Loucy (cell line): ENCODE measurements at regions not wholly inside any gene's neighbourhood (a gene's known extent, or its start where the extent isn't known, plus 50 kb on each side); places are given as distances from the start of the nearest gene placed in this dataset.

ENCODE experiments used
- H2AFZ ChIP-seq: fragments of 200-600 bp; sonication (generic); 2 replicates; pipeline ENCODE4 v1.6.0; 2016; ENCODE audit warnings: antibody characterized with exemption, mild to moderate bottlenecking, low read length, moderate library complexity
- H3F3A ChIP-seq: fragments of 200-600 bp; 2 replicates; pipeline ENCODE4 v1.6.0; 2016; ENCODE audit warnings: antibody characterized with exemption, low read depth, mild to moderate bottlenecking
- H3K27me3 ChIP-seq: fragments of 200-600 bp; sonication (generic); 2 replicates; pipeline ENCODE4 v1.6.1; 2014; ENCODE audit warnings: low read length, mild to moderate bottlenecking; ENCODE audit not compliant: insufficient read depth, poor library complexity, severe bottlenecking
- H3K36me3 ChIP-seq: fragments of 200-600 bp; sonication (generic); 2 replicates; pipeline ENCODE4 v1.6.1; 2016; ENCODE audit warnings: low read length; ENCODE audit not compliant: insufficient read depth
- H3K4me1 ChIP-seq: fragments of 200-600 bp; sonication (generic); 2 replicates; pipeline ENCODE4 v1.5.1; 2014; ENCODE audit warnings: low read length, mild to moderate bottlenecking; ENCODE audit not compliant: insufficient read depth, poor library complexity, severe bottlenecking
- H3K4me2 ChIP-seq: fragments of 200-600 bp; sonication (generic); 2 replicates; pipeline ENCODE4 v1.6.0; 2014; ENCODE audit warnings: antibody characterized with exemption, low read length, low read depth, mild to moderate bottlenecking; ENCODE audit not compliant: poor library complexity, severe bottlenecking
- H3K4me3 ChIP-seq: fragments of 200-600 bp; sonication (generic); 2 replicates; pipeline ENCODE4 v1.5.1; 2014; ENCODE audit warnings: low read length, mild to moderate bottlenecking, mixed read lengths; ENCODE audit not compliant: poor library complexity, severe bottlenecking
- H3K79me2 ChIP-seq: fragments of 200-600 bp; sonication (generic); 2 replicates; pipeline ENCODE4 v1.6.1; 2014; ENCODE audit warnings: low read length; ENCODE audit not compliant: insufficient read depth
- H3K9ac ChIP-seq: fragments of 200-600 bp; sonication (generic); 2 replicates; pipeline ENCODE4 v1.6.0; 2014; ENCODE audit warnings: mild to moderate bottlenecking, low read depth, low read length, moderate library complexity; ENCODE audit not compliant: poor library complexity, severe bottlenecking
- H3K9me2 ChIP-seq: fragments of 200-600 bp; sonication (generic); replicated peaks from 2 replicates; pipeline ENCODE4 v1.6.1; 2016; ENCODE audit warnings: low read depth, low read length, mixed read lengths
- H3K9me3 ChIP-seq: fragments of 200-600 bp; sonication (generic); 2 replicates; pipeline ENCODE4 v1.6.1; 2014; ENCODE audit warnings: mild to moderate bottlenecking, antibody characterized with exemption, low read length, low read depth; ENCODE audit not compliant: insufficient read depth
- H4K20me1 ChIP-seq: fragments of 200-600 bp; sonication (generic); 2 replicates; pipeline ENCODE4 v1.6.0; 2014; ENCODE audit warnings: antibody characterized with exemption, low read length, mild to moderate bottlenecking; ENCODE audit not compliant: insufficient read depth, poor library complexity, severe bottlenecking
- EZH2phosphoT487 ChIP-seq: fragments of 200-600 bp; IDR thresholded peaks from 2 replicates; pipeline ENCODE4 v1.6.1; 2018; ENCODE audit warnings: antibody characterized with exemption, mild to moderate bottlenecking, moderate library complexity, borderline replicate concordance
- TF ChIP-seq, protein P1 (sequence below): fragments of 200-600 bp; sonication (generic); conservative IDR thresholded peaks from 2 replicates; pipeline ENCODE4 v1.5.1; 2014; ENCODE audit warnings: mild to moderate bottlenecking, antibody characterized with exemption, low read length

DNA sequence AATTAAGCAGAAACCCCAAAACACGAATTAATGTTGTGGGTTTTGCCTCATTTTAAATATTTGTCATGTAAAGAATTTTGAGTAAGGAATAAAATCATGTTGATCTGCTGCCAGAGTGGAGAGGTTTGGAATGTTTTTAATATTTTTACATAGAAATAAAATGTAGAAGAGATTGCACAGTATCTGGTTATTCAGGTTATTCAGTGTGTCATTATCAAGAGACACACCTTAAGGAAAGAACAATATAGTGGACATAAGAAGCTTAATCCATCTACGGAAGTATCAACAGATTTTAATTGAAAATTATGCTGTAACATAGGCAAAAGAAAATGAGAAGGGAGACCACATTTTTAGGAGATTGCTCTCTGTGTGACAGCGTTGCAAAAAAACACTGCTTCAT lies 410.4 kb downstream of the MED10 start:
- H3K4me2 ChIP-seq = no peak overlapping the region
- H3K9ac ChIP-seq = no peak overlapping the region
- H3K9me3 ChIP-seq = peaks cover 4% of the 10 kb centered on the region; the same call in 1 of the 2 replicates
- H3F3A ChIP-seq = no peaks in the 10 kb centered on the region
- H3K36me3 ChIP-seq = no peaks in the 10 kb centered on the region
- H3K4me1 ChIP-seq = no peaks in the 10 kb centered on the region
- no peaks in the 10 kb centered on the region for H4K20me1 ChIP-seq
- no peak for TF ChIP-seq EZH2phosphoT487
- TF ChIP-seq, protein P1, sequence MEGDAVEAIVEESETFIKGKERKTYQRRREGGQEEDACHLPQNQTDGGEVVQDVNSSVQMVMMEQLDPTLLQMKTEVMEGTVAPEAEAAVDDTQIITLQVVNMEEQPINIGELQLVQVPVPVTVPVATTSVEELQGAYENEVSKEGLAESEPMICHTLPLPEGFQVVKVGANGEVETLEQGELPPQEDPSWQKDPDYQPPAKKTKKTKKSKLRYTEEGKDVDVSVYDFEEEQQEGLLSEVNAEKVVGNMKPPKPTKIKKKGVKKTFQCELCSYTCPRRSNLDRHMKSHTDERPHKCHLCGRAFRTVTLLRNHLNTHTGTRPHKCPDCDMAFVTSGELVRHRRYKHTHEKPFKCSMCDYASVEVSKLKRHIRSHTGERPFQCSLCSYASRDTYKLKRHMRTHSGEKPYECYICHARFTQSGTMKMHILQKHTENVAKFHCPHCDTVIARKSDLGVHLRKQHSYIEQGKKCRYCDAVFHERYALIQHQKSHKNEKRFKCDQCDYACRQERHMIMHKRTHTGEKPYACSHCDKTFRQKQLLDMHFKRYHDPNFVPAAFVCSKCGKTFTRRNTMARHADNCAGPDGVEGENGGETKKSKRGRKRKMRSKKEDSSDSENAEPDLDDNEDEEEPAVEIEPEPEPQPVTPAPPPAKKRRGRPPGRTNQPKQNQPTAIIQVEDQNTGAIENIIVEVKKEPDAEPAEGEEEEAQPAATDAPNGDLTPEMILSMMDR = no peak
- H2AFZ ChIP-seq = no peak overlapping the region
- H3K79me2 ChIP-seq = no peaks in the 10 kb centered on the region
- no peaks in the 10 kb centered on the region for H3K27me3 ChIP-seq
- no peaks in the 10 kb centered on the region for H3K9me2 ChIP-seq
- H3K4me3 ChIP-seq = no peak overlapping the region

DNA sequence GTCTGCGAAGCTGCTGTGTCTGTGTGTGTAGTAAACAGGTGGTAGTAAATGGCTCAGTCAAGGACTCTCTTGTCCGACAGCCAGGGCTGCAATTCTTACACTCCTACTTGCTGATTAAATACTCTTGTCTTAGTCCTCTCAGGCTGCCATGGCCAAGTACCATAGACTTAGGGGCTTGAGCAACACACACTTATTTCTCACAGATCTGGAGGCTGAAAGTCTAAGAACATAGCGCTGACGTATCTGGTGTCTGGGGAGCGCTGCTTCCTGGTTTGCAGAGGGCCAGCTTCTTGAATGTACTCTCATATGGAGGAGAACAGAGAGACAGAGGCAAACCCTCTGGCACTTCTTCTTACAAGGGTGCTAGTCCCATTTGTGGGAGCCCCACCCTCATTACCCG lies 411.0 kb downstream of the MED10 start:
- H3K4me2 ChIP-seq = no peak overlapping the region
- H3K27me3 ChIP-seq = no peaks in the 10 kb centered on the region
- no peaks in the 10 kb centered on the region for H3K9me2 ChIP-seq
- H3F3A ChIP-seq = no peaks in the 10 kb centered on the region
- no peak overlapping the region for H2AFZ ChIP-seq
- TF ChIP-seq, protein P1 = no peak
- TF ChIP-seq EZH2phosphoT487 = no peak
- H3K4me3 ChIP-seq = no peak overlapping the region
- H3K4me1 ChIP-seq = no peaks in the 10 kb centered on the region
- H3K9me3 ChIP-seq = no peaks in the 10 kb centered on the region; the same call in 1 of the 2 replicates
- H4K20me1 ChIP-seq = no peaks in the 10 kb centered on the region
- no peaks in the 10 kb centered on the region for H3K79me2 ChIP-seq
- no peak overlapping the region for H3K9ac ChIP-seq
- H3K36me3 ChIP-seq = no peaks in the 10 kb centered on the region

DNA sequence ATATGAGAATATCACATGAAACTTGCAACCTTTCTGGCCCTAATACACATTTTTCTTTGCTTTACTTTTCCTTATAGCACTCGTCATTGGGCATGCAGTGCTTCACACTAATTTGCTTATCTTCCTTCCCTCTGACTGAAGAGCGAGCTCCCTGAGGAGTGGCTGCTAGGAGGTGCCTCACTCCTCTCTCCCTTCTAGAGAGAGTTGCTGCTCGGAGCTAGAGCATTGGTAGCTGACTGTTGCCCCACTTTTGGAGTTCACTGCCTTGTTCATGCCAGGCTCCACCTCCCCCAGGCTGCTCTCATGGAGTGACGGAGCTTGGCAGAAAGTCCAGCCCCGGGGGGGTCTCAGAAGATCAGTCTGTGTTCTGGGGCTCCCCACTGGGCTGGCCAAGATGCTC lies 413.2 kb downstream of the MED10 start:
- H3K4me2 ChIP-seq = no peak overlapping the region
- H4K20me1 ChIP-seq = no peaks in the 10 kb centered on the region
- TF ChIP-seq, protein P1 = no peak
- no peak for TF ChIP-seq EZH2phosphoT487

More for the DNA sequence above, 413.2 kb downstream of the MED10 start:
- Histone ChIP-seq H3K4me1 (no peaks in the 10 kb centered on the region), H3K4me3 (no peak overlapping the region), H3K79me2 (no peaks in the 10 kb centered on the region), H3K9me3 (no peaks in the 10 kb centered on the region; the same call in 1 of the 2 replicates), H3F3A (no peaks in the 10 kb centered on the region), H2AFZ (no peak overlapping the region), H3K27me3 (no peaks in the 10 kb centered on the region), H3K9ac (no peak overlapping the region), H3K36me3 (no peaks in the 10 kb centered on the region), H3K9me2 (no peaks in the 10 kb centered on the region)
